Loucy (cell line): ENCODE measurements at regions not wholly inside any gene's neighbourhood (a gene's known extent, or its start where the extent isn't known, plus 50 kb on each side); places are given as distances from the start of the nearest gene placed in this dataset.
A peak's percentile ranks its signal among the peaks of the same experiment; 100 is the strongest.

ENCODE experiments used
- H2AFZ ChIP-seq: fragments of 200-600 bp; sonication (generic); 2 replicates; pipeline ENCODE4 v1.6.0; 2016; ENCODE audit warnings: antibody characterized with exemption, mild to moderate bottlenecking, low read length, moderate library complexity
- H3F3A ChIP-seq: fragments of 200-600 bp; 2 replicates; pipeline ENCODE4 v1.6.0; 2016; ENCODE audit warnings: antibody characterized with exemption, low read depth, mild to moderate bottlenecking
- H3K27me3 ChIP-seq: fragments of 200-600 bp; sonication (generic); 2 replicates; pipeline ENCODE4 v1.6.1; 2014; ENCODE audit warnings: low read length, mild to moderate bottlenecking; ENCODE audit not compliant: insufficient read depth, poor library complexity, severe bottlenecking
- H3K36me3 ChIP-seq: fragments of 200-600 bp; sonication (generic); 2 replicates; pipeline ENCODE4 v1.6.1; 2016; ENCODE audit warnings: low read length; ENCODE audit not compliant: insufficient read depth
- H3K4me1 ChIP-seq: fragments of 200-600 bp; sonication (generic); 2 replicates; pipeline ENCODE4 v1.5.1; 2014; ENCODE audit warnings: low read length, mild to moderate bottlenecking; ENCODE audit not compliant: insufficient read depth, poor library complexity, severe bottlenecking
- H3K4me2 ChIP-seq: fragments of 200-600 bp; sonication (generic); 2 replicates; pipeline ENCODE4 v1.6.0; 2014; ENCODE audit warnings: antibody characterized with exemption, low read length, low read depth, mild to moderate bottlenecking; ENCODE audit not compliant: poor library complexity, severe bottlenecking
- H3K4me3 ChIP-seq: fragments of 200-600 bp; sonication (generic); 2 replicates; pipeline ENCODE4 v1.5.1; 2014; ENCODE audit warnings: low read length, mild to moderate bottlenecking, mixed read lengths; ENCODE audit not compliant: poor library complexity, severe bottlenecking
- H3K79me2 ChIP-seq: fragments of 200-600 bp; sonication (generic); 2 replicates; pipeline ENCODE4 v1.6.1; 2014; ENCODE audit warnings: low read length; ENCODE audit not compliant: insufficient read depth
- H3K9ac ChIP-seq: fragments of 200-600 bp; sonication (generic); 2 replicates; pipeline ENCODE4 v1.6.0; 2014; ENCODE audit warnings: mild to moderate bottlenecking, low read depth, low read length, moderate library complexity; ENCODE audit not compliant: poor library complexity, severe bottlenecking
- H3K9me2 ChIP-seq: fragments of 200-600 bp; sonication (generic); replicated peaks from 2 replicates; pipeline ENCODE4 v1.6.1; 2016; ENCODE audit warnings: low read depth, low read length, mixed read lengths
- H3K9me3 ChIP-seq: fragments of 200-600 bp; sonication (generic); 2 replicates; pipeline ENCODE4 v1.6.1; 2014; ENCODE audit warnings: mild to moderate bottlenecking, antibody characterized with exemption, low read length, low read depth; ENCODE audit not compliant: insufficient read depth
- H4K20me1 ChIP-seq: fragments of 200-600 bp; sonication (generic); 2 replicates; pipeline ENCODE4 v1.6.0; 2014; ENCODE audit warnings: antibody characterized with exemption, low read length, mild to moderate bottlenecking; ENCODE audit not compliant: insufficient read depth, poor library complexity, severe bottlenecking
- CTCF ChIP-seq: fragments of 200-600 bp; sonication (generic); conservative IDR thresholded peaks from 2 replicates; pipeline ENCODE4 v1.5.1; 2014; ENCODE audit warnings: mild to moderate bottlenecking, antibody characterized with exemption, low read length
- EZH2phosphoT487 ChIP-seq: fragments of 200-600 bp; IDR thresholded peaks from 2 replicates; pipeline ENCODE4 v1.6.1; 2018; ENCODE audit warnings: antibody characterized with exemption, mild to moderate bottlenecking, moderate library complexity, borderline replicate concordance

- H3K4me3 ChIP-seq, result no peak overlapping the region
- no peaks in the 10 kb centered on the region for H3F3A ChIP-seq
- H3K27me3 ChIP-seq, result no peaks in the 10 kb centered on the region
- 0 out of 2 replicates have a peak overlapping the region, but pooled peaks have one; percentile 38 for H2AFZ ChIP-seq
- TF ChIP-seq CTCF, result no peak
- TF ChIP-seq EZH2phosphoT487, result no peak
- H3K79me2 ChIP-seq, result no peaks in the 10 kb centered on the region
- H3K9me2 ChIP-seq, result no peaks in the 10 kb centered on the region
- no peaks in the 10 kb centered on the region for H4K20me1 ChIP-seq
- no peaks in the 10 kb centered on the region for H3K9me3 ChIP-seq
- peaks cover 17% of the 10 kb centered on the region for H3K4me1 ChIP-seq
- no peak overlapping the region for H3K9ac ChIP-seq
- no peaks in the 10 kb centered on the region for H3K36me3 ChIP-seq
- H3K4me2 ChIP-seq, result no peak overlapping the region
Observed at GRCh38 chr1:234987415-234988154, 141.1 kb downstream of the TOMM20 start.

GRCh38 chr1:234986750-234987414 lies 141.8 kb downstream of the TOMM20 start:
- no peaks in the 10 kb centered on the region for H3K27me3 ChIP-seq
- TF ChIP-seq CTCF, result no peak
- no peak for TF ChIP-seq EZH2phosphoT487
- no peaks in the 10 kb centered on the region for H3K36me3 ChIP-seq
- H3K4me1 ChIP-seq, result peaks cover 23% of the 10 kb centered on the region
- H3K4me2 ChIP-seq, result no peak overlapping the region
- no peaks in the 10 kb centered on the region for H4K20me1 ChIP-seq
- H3K4me3 ChIP-seq, result no peak overlapping the region
- H3F3A ChIP-seq, result no peaks in the 10 kb centered on the region; the same call in 1 of the 2 replicates
- no peaks in the 10 kb centered on the region for H3K9me3 ChIP-seq
- no peak overlapping the region for H3K9ac ChIP-seq
- no peaks in the 10 kb centered on the region for H3K9me2 ChIP-seq
- 0 out of 2 replicates have a peak overlapping the region, but pooled peaks have one; percentile 38 for H2AFZ ChIP-seq
- H3K79me2 ChIP-seq, result no peaks in the 10 kb centered on the region

GRCh38 chr1:234985516-234986294 lies 142.9 kb downstream of the TOMM20 start:
- TF ChIP-seq CTCF, result no peak
- no peak for TF ChIP-seq EZH2phosphoT487
- no peaks in the 10 kb centered on the region for H4K20me1 ChIP-seq
- H3K9ac ChIP-seq, result no peak overlapping the region
- H3K36me3 ChIP-seq, result no peaks in the 10 kb centered on the region
- no peaks in the 10 kb centered on the region for H3K27me3 ChIP-seq
- H3K9me2 ChIP-seq, result no peaks in the 10 kb centered on the region
- no peak overlapping the region for H3K4me3 ChIP-seq
- no peak overlapping the region for H2AFZ ChIP-seq
- no peaks in the 10 kb centered on the region for H3K9me3 ChIP-seq
- no peaks in the 10 kb centered on the region; the same call in 1 of the 2 replicates for H3F3A ChIP-seq
- no peak overlapping the region for H3K4me2 ChIP-seq
- no peaks in the 10 kb centered on the region for H3K79me2 ChIP-seq
- peaks cover 35% of the 10 kb centered on the region for H3K4me1 ChIP-seq
